ENCODE measurements at regions not wholly inside any gene's neighbourhood (a gene's known extent, or its start where the extent isn't known, plus 50 kb on each side); places are given as distances from the start of the nearest gene placed in this dataset.

DNA sequence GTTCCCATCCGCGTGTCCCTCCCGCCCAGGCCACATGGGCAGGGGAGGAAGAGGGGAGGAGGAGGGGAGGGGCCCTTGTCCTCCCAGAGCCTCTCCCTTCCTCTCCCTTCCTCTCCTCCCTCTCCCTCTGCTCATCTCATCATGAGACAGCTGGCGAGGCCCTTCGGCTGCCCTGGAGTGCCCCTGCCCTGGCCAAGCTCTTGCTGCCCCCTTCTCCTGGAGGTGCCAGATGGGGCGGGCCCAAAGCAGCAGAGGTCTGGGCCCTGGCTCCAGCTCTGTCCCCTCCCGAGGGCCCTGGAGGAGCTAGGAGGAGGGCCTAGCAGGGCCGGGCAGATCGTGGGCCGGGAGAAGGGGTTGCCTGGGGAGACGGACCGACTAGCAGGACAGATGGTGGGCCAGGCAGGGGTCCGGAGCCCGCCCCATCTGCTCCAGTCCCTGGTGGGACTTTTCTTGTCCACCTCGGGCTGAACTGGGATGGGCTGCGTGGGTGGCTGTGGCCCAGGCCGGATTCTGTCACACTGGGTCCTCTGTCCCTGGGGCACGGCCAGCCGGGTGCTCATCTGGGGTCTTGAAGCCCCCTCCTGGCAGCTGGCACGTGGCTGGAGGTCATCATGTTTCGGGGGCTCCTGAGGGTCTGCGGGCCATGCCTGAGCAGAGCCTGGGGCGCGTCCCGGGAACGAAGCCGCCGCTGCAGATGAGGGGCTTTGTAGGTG is 183.4 kb downstream of the GOLGA6L6 start:
- TF ChIP-seq, protein P1, sequence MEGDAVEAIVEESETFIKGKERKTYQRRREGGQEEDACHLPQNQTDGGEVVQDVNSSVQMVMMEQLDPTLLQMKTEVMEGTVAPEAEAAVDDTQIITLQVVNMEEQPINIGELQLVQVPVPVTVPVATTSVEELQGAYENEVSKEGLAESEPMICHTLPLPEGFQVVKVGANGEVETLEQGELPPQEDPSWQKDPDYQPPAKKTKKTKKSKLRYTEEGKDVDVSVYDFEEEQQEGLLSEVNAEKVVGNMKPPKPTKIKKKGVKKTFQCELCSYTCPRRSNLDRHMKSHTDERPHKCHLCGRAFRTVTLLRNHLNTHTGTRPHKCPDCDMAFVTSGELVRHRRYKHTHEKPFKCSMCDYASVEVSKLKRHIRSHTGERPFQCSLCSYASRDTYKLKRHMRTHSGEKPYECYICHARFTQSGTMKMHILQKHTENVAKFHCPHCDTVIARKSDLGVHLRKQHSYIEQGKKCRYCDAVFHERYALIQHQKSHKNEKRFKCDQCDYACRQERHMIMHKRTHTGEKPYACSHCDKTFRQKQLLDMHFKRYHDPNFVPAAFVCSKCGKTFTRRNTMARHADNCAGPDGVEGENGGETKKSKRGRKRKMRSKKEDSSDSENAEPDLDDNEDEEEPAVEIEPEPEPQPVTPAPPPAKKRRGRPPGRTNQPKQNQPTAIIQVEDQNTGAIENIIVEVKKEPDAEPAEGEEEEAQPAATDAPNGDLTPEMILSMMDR (IDR thresholded peaks at IDR 0.05; ENCODE audit: insufficient read depth, low read depth, low read length): no peak
- TF ChIP-seq EZH2 (IDR thresholded peaks at IDR 0.05; ENCODE audit: insufficient read depth, low read length): no peak
